ENCODE measurements at regions not wholly inside any gene's neighbourhood (a gene's known extent, or its start where the extent isn't known, plus 50 kb on each side); places are given as distances from the start of the nearest gene placed in this dataset.

DNA sequence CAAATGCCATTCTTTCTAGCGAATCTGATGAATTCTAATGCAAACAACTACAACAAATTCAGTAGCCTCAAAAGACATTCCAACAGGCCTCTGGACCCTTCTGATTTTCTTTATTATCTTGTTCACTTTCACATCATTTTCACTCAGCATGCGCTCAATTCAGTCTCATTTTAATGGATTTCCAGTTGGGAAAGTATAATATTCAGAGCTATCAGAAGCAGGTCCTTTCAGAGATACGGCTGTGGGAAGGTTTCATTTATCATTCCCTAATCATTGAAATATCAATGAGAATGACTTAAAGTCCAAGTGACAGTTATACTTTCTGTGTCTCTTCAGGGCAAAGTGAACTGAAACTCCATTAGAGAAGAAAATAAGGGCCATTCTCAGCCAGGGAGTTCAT is 1083.7 kb upstream of the FLRT2 start:
- TF ChIP-seq, protein P1, sequence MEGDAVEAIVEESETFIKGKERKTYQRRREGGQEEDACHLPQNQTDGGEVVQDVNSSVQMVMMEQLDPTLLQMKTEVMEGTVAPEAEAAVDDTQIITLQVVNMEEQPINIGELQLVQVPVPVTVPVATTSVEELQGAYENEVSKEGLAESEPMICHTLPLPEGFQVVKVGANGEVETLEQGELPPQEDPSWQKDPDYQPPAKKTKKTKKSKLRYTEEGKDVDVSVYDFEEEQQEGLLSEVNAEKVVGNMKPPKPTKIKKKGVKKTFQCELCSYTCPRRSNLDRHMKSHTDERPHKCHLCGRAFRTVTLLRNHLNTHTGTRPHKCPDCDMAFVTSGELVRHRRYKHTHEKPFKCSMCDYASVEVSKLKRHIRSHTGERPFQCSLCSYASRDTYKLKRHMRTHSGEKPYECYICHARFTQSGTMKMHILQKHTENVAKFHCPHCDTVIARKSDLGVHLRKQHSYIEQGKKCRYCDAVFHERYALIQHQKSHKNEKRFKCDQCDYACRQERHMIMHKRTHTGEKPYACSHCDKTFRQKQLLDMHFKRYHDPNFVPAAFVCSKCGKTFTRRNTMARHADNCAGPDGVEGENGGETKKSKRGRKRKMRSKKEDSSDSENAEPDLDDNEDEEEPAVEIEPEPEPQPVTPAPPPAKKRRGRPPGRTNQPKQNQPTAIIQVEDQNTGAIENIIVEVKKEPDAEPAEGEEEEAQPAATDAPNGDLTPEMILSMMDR (IDR thresholded peaks at IDR 0.05; ENCODE audit: control insufficient read depth, insufficient read depth, low read depth, low read length, missing control alignments): no peak
- DNase-seq (ENCODE audit: low read depth): no peak
- no peak overlapping the region for H3K4me3 ChIP-seq (ENCODE audit: control insufficient read depth, low read depth, low read length)

DNA sequence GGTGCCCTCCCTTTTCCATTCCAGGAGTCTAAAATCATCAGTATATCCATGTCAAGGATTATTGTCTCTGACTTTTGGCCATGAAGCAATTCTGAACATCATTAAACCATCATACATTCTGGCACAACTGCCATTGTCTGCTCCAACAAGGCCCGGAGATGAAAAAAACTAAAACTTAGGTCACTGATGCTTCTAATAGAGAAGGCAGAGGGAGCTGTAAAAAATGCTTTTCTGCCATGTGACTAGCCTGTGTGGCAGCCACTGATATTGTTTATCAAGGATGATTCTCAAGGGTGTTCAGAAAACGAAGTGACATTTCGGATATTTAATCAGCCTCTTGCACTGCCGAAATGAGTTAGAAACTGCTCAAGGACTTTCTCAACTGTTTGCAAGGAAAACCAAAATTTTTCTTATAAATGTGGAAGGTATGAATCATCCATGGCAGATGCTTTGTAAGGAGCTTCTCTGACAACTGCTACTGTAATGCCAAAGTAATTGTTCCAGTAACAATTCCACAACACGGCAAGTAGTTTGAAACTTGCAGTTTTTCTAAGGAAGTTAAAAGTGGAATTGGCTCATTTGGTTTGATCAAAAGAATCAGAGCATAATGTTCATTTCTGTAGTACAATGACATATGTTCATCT is 1076.5 kb upstream of the FLRT2 start:
- TF ChIP-seq, protein P1 (IDR thresholded peaks at IDR 0.05; ENCODE audit: control insufficient read depth, insufficient read depth, low read depth, low read length, missing control alignments): no peak
- no peak overlapping the region for H3K4me3 ChIP-seq (ENCODE audit: control insufficient read depth, low read depth, low read length)
- DNase-seq (ENCODE audit: low read depth): no peak

DNA sequence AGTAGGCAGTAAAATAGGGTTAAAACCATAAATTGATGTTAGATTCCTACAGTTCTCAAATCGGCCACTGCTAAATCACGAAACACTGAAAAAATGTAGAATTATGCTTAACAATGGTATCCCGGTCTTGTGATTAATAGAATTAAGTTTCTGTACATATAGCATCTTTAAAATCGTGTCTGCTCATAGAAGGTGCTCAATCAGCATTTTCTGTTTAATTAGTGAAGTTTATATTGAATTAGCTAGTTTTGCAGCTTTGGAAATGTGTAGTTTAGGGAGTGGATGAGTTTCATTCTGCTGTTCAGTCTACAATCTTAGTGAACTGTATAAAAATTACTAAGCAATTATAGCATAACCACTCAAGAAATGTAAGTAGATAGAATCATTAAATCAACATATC is 1075.8 kb upstream of the FLRT2 start:
- no peak overlapping the region for H3K4me3 ChIP-seq (ENCODE audit: control insufficient read depth, low read depth, low read length)
- TF ChIP-seq, protein P1 (IDR thresholded peaks at IDR 0.05; ENCODE audit: control insufficient read depth, insufficient read depth, low read depth, low read length, missing control alignments): no peak
- DNase-seq (ENCODE audit: low read depth): no peak

DNA sequence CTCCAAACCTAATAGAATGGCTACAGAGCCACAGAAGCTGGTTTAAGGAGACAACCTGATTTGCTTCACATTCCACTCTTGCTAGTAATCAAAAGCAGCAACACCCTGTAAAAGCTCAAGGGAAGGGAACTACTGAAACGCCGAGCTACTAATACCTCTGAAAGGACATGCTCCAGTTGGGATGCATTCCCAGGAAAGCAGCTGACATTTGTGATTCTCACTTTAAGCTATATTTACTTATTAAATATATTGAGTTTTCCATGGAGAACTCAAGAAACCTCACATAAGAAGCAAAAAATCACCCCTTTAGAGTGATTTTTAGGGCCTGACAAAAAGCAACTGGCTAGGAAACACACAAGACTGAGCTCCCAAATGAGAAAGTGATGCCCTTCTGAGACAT is 1073.0 kb upstream of the FLRT2 start:
- H3K4me3 ChIP-seq (ENCODE audit: control insufficient read depth, low read depth, low read length): no peak overlapping the region
- DNase-seq (ENCODE audit: low read depth): no peak
- TF ChIP-seq, protein P1 (IDR thresholded peaks at IDR 0.05; ENCODE audit: control insufficient read depth, insufficient read depth, low read depth, low read length, missing control alignments): no peak

DNA sequence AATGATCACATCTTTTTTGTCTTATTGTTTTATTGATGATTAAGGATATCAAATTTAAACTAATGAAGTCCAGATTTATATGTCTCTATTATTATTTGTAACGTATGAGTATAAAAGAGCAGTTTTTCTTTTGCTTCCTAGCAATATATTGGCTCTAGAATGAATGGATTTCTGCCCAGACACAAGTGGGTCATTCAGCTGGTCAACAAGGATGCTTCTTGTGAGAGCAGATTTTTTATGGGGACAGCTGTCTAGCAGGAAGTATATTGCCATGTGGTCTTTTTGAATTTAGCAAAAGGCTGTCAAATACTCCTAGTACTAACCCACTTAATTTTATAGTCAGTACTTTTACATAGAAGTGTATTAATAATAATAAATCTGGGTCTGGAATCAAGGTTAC is 1071.1 kb upstream of the FLRT2 start:
- no peak for DNase-seq (ENCODE audit: low read depth)

DNA sequence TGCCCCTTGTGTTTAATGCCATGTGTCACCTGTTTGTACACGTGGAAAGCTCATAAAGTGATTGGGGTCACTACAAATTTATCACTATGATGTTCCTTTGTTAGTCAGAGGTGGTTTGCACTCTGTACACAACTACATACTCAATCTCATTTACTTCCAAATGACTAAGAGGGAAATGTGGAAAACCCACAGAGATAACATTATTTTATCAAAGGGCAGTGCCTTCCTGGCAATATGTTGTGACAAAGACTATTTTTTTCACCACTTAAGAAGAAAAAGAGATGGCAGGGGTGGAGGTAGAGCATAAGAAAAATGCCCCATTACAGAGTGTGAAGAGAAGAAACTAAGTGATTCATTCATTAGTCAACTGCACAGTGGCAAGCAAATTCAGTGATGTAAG is 1064.1 kb upstream of the FLRT2 start:
- H3K4me3 ChIP-seq (ENCODE audit: control insufficient read depth, low read depth, low read length): no peak overlapping the region
- DNase-seq (ENCODE audit: low read depth): no peak
- TF ChIP-seq, protein P1 (IDR thresholded peaks at IDR 0.05; ENCODE audit: control insufficient read depth, insufficient read depth, low read depth, low read length, missing control alignments): no peak

More for the DNA sequence above, 1071.1 kb upstream of the FLRT2 start:
- no peak overlapping the region for H3K4me3 ChIP-seq (ENCODE audit: control insufficient read depth, low read depth, low read length)
- TF ChIP-seq, protein P1 (IDR thresholded peaks at IDR 0.05; ENCODE audit: control insufficient read depth, insufficient read depth, low read depth, low read length, missing control alignments): no peak
